ENCODE measurements at regions not wholly inside any gene's neighbourhood (a gene's known extent, or its start where the extent isn't known, plus 50 kb on each side); places are given as distances from the start of the nearest gene placed in this dataset.
"Not testable (repeated sequence)": the region's sequence is repeated elsewhere in the genome, so short reads cannot be mapped to it uniquely, and the experiment has no call there.

DNA sequence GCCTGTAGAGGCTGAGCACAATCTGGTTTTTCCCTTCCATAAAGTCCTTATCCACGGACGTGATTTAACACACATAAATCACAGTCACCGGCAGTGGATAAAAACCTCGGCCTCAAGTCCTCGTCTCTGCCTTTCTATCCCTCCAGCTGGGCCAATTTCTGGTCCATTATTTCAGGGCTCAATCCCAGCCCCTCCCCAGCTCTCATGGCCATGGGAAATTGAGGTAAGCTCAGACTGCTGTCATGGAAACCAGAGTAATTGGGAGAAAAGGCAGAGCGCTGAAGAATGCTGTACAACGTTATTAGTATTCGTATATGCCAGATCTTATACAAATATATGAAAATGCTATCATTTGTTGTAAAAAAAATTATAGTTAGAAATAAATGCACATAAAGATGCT, 86.2 kb upstream of the USP29 start:
- DNase-seq = no peak

DNA sequence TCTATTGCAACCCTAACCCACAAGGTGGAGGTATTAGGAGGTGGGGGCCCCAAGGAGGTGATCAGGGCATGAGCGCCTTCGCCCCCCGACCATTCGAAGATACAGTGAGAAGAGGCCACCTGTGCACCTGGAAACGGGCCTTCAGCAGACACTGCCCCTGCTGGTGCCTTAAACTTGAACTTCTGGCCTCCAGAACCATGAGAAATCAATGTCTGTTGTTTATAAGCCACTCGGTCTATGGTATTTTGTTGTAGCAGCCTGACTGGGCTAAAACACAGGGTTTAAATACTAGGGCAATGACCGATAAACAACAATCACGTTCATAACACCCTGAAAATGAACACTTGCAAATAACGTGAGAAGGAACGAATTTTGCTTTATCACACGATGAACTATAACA, 85.2 kb upstream of the USP29 start:
- DNase-seq = no peak

GRCh38 chr19:57035740-57036139, 84.0 kb upstream of the USP29 start:
- DNase-seq = not testable (repeated sequence)

DNA sequence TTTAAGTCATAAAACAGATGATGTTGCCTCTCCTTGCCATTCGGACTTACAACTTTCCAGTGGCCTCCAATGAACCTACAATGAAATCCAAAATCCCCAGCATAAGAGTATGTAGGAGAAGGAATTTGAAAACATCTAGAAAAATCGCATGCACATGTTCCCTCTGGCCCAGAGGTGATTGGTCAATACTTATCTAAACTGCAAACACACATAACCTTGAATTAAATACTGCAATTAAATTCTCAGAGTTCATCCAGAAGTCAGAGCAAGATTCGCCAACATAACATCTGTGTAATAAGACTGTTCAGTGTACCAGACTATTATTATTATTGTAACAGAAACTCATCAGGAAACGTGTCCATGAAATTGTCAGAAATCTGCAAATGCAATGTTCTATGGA, 82.2 kb upstream of the USP29 start:
- DNase-seq = peak; percentile 58

- peak; percentile 28 for DNase-seq
These were observed 72.0 kb upstream of the USP29 start for GRCh38 chr19:57047743-57048142.

DNA sequence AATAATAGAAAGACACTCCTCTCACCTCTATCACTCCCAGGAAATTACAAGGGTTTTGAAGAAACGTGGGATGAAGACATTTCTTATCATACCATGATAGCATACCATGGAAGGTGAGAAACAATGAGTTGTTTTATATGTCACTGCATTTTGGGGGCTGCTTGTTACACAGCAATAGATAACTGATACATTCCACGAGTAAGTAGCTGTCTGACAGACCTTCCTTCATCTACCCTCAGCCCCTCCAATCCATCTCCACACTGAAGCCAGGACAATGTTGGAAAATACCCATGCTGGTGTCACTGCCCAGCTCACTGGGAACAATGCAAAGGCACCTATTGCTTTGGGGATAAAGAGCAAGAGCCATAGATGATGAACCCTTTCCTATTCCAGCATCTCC, 68.9 kb upstream of the USP29 start:
- DNase-seq = no peak

DNA sequence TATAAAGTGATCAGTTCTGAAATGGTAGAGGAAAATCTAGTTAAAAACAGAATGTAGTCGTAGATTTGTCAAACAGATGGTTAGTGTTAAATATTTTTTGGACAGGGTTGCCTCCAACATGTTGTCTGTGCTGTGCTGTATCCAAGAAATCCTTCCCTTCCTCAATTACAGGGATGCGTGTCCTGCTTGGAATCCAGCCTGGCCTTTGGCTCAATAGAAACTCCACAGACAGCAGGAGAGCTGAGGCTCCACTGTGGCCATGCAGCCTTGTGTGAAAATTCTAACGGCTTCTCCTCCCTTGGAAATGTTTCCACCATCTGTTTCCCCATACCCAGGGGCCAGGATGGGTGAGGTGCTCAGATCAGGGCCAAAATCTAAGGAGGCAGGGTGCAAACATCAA, 67.7 kb upstream of the USP29 start:
- DNase-seq = peak; percentile 85

- DNase-seq = no peak
These were observed 66.4 kb upstream of the USP29 start for GRCh38 chr19:57053401-57053800.

DNA sequence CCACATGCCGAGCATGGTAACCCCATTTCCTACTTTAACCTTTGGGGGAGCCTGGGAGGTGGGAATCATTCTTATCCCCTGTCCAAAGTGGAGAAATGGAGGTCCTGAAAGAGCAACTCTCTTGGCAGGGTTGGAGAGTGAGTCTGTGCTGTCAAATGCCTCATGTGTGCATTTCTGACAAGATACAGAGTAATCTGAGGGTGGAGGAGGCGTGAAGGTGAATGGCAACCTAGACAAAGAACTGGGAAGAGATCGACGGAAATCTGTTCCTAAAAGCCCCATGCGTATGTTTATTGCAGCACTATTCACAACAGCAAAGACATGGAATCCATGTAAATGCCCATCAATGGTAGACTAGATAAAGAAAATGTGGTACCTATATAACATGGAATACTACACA, 63.8 kb upstream of the USP29 start:
- DNase-seq = no peak

DNA sequence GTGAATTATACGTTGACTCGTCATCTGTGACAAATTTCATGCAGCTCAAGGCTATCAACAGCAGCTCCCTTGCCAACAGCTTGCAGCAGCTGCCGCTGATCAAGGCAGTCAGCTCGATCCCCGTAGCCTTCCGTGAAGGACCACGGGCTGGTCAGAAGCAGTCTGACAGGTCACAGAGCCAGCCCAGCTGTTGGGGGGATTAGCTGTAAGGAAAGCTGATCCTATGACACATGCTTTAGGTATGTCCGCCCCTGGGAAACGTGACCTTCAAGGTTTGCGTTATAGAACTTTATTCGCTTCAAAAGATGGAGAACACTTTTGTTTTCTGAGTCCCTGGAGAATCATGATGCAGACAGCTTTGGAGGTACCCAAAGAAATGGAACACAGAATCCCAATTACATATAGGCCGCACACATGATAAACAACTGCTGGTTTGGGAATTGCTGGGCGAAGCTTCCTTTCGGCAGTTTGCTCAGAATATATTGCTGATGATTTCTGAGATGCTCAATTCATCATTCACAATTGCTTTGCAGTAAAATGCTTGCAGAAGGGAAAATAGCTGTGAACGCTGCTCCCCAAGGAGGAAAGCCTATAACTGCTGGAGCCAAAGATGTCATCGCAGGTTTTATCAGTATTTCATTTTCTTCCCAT, 62.6 kb upstream of the USP29 start:
- peak; percentile 92 for DNase-seq

- no peak for DNase-seq
These were observed 60.9 kb upstream of the USP29 start for GRCh38 chr19:57058871-57059270.

DNA sequence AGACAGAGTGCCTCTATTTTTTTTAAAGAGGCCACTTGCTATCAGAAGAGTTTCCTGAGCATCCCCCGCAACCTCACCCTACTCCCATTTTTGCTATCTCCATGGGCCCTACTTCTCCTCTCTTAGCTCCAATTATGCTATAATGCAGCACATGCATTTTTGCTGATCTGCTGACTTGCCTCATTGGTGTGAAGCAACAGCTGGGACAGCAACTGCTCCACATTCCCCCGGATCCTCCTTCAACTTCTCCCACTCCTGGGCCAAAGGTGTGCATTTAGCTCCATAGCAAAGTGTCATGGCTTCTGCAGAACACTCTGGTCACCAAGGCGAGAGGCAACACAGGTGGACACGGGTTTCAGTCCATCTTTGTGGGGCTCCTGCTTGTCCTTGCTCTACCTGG, 56.7 kb upstream of the USP29 start:
- no peak for DNase-seq

GRCh38 chr19:57067440-57067839, 52.3 kb upstream of the USP29 start:
- no peak for DNase-seq

DNA sequence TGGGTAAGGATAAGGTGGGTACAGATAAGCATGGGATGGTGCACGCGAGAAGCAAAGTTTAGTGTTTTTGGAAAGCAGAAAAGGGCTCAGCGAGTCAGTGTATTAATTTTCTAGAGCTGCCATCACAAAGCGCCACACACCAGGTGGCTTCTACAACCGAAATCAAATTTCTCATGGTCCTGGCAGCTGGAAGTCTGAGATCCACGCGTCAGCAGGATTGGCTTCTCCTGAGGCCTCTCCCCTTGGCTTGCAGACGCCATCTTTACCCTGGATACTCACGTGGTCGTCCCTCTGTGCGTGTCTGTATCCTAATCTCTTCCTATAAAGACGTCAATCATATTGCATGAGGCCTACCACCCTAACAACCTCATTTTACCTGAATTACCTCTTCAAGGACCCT, 51.5 kb upstream of the USP29 start:
- no peak for DNase-seq

- DNase-seq = peak; percentile 53
These were observed 50.7 kb upstream of the USP29 start for GRCh38 chr19:57068921-57069697.
